H1 (cell line): ENCODE measurements at regions not wholly inside any gene's neighbourhood (a gene's known extent, or its start where the extent isn't known, plus 50 kb on each side); places are given as distances from the start of the nearest gene placed in this dataset.

ENCODE experiments used
- CTCF ChIA-PET: fragments of 300-600 bp; sonication (Branson Sonifier 250); formaldehyde crosslinking; loops from one replicate; lab custom pipeline; 2021; ENCODE audit not compliant: partially characterized antibody; lab: Charles Lee
- POLR2A ChIA-PET: fragments of 300-600 bp; sonication (Branson Sonifier 250); formaldehyde crosslinking; loops from one replicate; lab custom pipeline; 2021; ENCODE audit warnings: inconsistent platforms; ENCODE audit not compliant: partially characterized antibody; lab: Charles Lee
- DNase-seq, 2 experiments: peaks; one replicate each; pipeline versions ENCODE4 v3.0.0 to v3.0.0-alpha.2; 2010 to 2022; ENCODE audit warnings: low spot score in 2 of 2, low read depth in 1 of 2, mixed read lengths in 1 of 2
- FAIRE-seq: peaks from 2 replicates; lab custom pipeline; 2011; peaks lifted over from hg19 to GRCh38; lab: Jason Lieb, UNC
- H2AFZ ChIP-seq: 2 replicates; pipeline ENCODE4 v1.8.1; 2012; ENCODE audit warnings: low read length, inconsistent platforms
- H2AK5ac ChIP-seq: 2 replicates; pipeline ENCODE4 v1.6.1; 2013; ENCODE audit warnings: low read depth, low read length
- H2BK120ac ChIP-seq: replicated peaks from 2 replicates; pipeline ENCODE3; 2013; ENCODE audit warnings: low read depth, low read length, inconsistent platforms
- H2BK12ac ChIP-seq: 2 replicates; pipeline ENCODE4 v1.6.1; 2013; ENCODE audit warnings: low read depth, low read length
- H2BK15ac ChIP-seq: 2 replicates; pipeline ENCODE4 v1.6.1; 2013; ENCODE audit warnings: low read length
- H2BK20ac ChIP-seq: 2 replicates; pipeline ENCODE4 v1.6.1; 2013; ENCODE audit warnings: low read length
- H2BK5ac ChIP-seq: 2 replicates; pipeline ENCODE4 v1.6.1; 2013; ENCODE audit warnings: low read depth, low read length
- H3K14ac ChIP-seq: 2 replicates; pipeline ENCODE4 v1.6.1; 2013; ENCODE audit warnings: inconsistent platforms; ENCODE audit not compliant: insufficient read length
- H3K18ac ChIP-seq: 2 replicates; pipeline ENCODE4 v1.6.1; 2013; ENCODE audit warnings: low read length; ENCODE audit errors: extremely low read depth
- H3K23ac ChIP-seq: 2 replicates; pipeline ENCODE4 v1.6.1; 2013; ENCODE audit warnings: inconsistent platforms; ENCODE audit not compliant: insufficient read length
- H3K23me2 ChIP-seq: 2 replicates; pipeline ENCODE4 v1.6.1; 2013; ENCODE audit warnings: low read depth, low read length
- H3K27ac ChIP-seq: 2 replicates; pipeline ENCODE4 v1.6.1; 2011; ENCODE audit warnings: low read depth, low read length, inconsistent platforms
- H3K27me3 ChIP-seq, 4 experiments: replicated peaks in 1 of 4; 1 replicate in 1 of 4; 2 replicates in 3 of 4; pipeline versions ENCODE4 v1.6.1 to v1.8.1; 2011 to 2013; ENCODE audit warnings: low read length in 3 of 4, mild to moderate bottlenecking in 3 of 4, inconsistent platforms in 2 of 4, mixed read lengths in 2 of 4, moderate library complexity in 1 of 4; ENCODE audit not compliant: control insufficient read depth in 3 of 4, insufficient read depth in 3 of 4; ENCODE audit errors: extremely low read depth in 1 of 4
- H3K36me3 ChIP-seq, 4 experiments: 2 replicates each; pipeline versions ENCODE4 v1.6.1 to v1.8.1; 2011 to 2013; ENCODE audit warnings: mild to moderate bottlenecking in 4 of 4, low read length in 3 of 4, moderate library complexity in 2 of 4, control low read depth in 1 of 4, inconsistent platforms in 1 of 4; ENCODE audit not compliant: insufficient read depth in 4 of 4, control insufficient read depth in 2 of 4
- H3K4ac ChIP-seq: replicated peaks from 2 replicates; pipeline ENCODE3; 2013; ENCODE audit warnings: low read length, low read depth, mixed read lengths, inconsistent platforms; ENCODE audit not compliant: insufficient read length
- H3K4me1 ChIP-seq, 4 experiments: replicated peaks in 1 of 4; 1 replicate in 1 of 4; 2 replicates in 3 of 4; pipeline versions ENCODE4 v1.6.1 to v1.8.1; 2011 to 2013; ENCODE audit warnings: low read length in 3 of 4, inconsistent platforms in 2 of 4, mixed read lengths in 1 of 4; ENCODE audit not compliant: insufficient read depth in 4 of 4, control insufficient read depth in 3 of 4
- H3K4me2 ChIP-seq, 2 experiments: 2 replicates each; pipeline versions ENCODE4 v1.6.1 to v1.8.1; 2011 to 2013; ENCODE audit warnings: low read depth in 2 of 2, low read length in 2 of 2, control low read depth in 1 of 2, inconsistent platforms in 1 of 2, mild to moderate bottlenecking in 1 of 2; ENCODE audit not compliant: insufficient read depth in 1 of 2
- H3K4me3 ChIP-seq, 4 experiments: fragments of 200-600, 300-600 bp in 1 of 4; sonication (generic), shearing (Covaris generic), sonication (Bioruptor Twin) in 1 of 4; 2 replicates each; pipeline versions ENCODE4 v1.5.1 to v1.8.1; 2011 to 2016; ENCODE audit warnings: low read length in 4 of 4, low read depth in 3 of 4, control low read depth in 2 of 4, inconsistent platforms in 2 of 4, mild to moderate bottlenecking in 2 of 4, mixed read lengths in 1 of 4, moderate library complexity in 1 of 4; ENCODE audit not compliant: insufficient read depth in 2 of 4; ENCODE audit errors: extremely low read depth in 1 of 4
- H3K56ac ChIP-seq: replicated peaks from 2 replicates; pipeline ENCODE3; 2013; ENCODE audit warnings: low read depth, mild to moderate bottlenecking, mixed read lengths, low read length, inconsistent platforms; ENCODE audit not compliant: insufficient read length
- H3K79me1 ChIP-seq: 2 replicates; pipeline ENCODE4 v1.6.1; 2013; ENCODE audit warnings: low read depth, low read length, control low read depth
- H3K79me2 ChIP-seq, 2 experiments: 2 replicates each; pipeline versions ENCODE4 v1.6.1 to v1.8.1; 2012 to 2013; ENCODE audit warnings: low read length in 2 of 2, mild to moderate bottlenecking in 2 of 2, inconsistent platforms in 1 of 2; ENCODE audit not compliant: insufficient read depth in 2 of 2, control insufficient read depth in 1 of 2
- H3K9ac ChIP-seq, 4 experiments: replicated peaks in 1 of 4; 1 replicate in 1 of 4; 2 replicates in 3 of 4; pipeline versions ENCODE4 v1.6.1 to v1.8.1; 2011 to 2013; ENCODE audit warnings: low read depth in 3 of 4, low read length in 3 of 4, control low read depth in 2 of 4, mild to moderate bottlenecking in 2 of 4, moderate library complexity in 2 of 4, inconsistent platforms in 1 of 4; ENCODE audit errors: extremely low read depth in 1 of 4
- H3K9me3 ChIP-seq, 2 experiments: 2 replicates each; pipeline versions ENCODE4 v1.6.1 to v1.8.1; 2012 to 2013; ENCODE audit warnings: mild to moderate bottlenecking in 2 of 2, moderate library complexity in 2 of 2, control low read depth in 1 of 2, inconsistent platforms in 1 of 2, low read depth in 1 of 2, low read length in 1 of 2, mixed read lengths in 1 of 2; ENCODE audit not compliant: insufficient read depth in 2 of 2
- H4K20me1 ChIP-seq, 2 experiments: replicated peaks in 1 of 2; 2 replicates each; pipeline versions ENCODE3 to v1.8.1; 2011 to 2013; ENCODE audit warnings: inconsistent platforms in 2 of 2, low read length in 2 of 2, mild to moderate bottlenecking in 1 of 2; ENCODE audit not compliant: insufficient read depth in 2 of 2, control insufficient read depth in 1 of 2
- H4K5ac ChIP-seq: 2 replicates; pipeline ENCODE4 v1.6.1; 2013; ENCODE audit warnings: low read length, low read depth, mixed read lengths, inconsistent platforms; ENCODE audit not compliant: insufficient read length
- H4K8ac ChIP-seq: 2 replicates; pipeline ENCODE4 v1.8.0; 2013; ENCODE audit warnings: mild to moderate bottlenecking, moderate library complexity, low read length, inconsistent platforms; ENCODE audit not compliant: insufficient read depth; ENCODE audit errors: extremely low read depth
- H4K91ac ChIP-seq: replicated peaks from 2 replicates; pipeline ENCODE3; 2013; ENCODE audit warnings: low read length, mixed read lengths, inconsistent platforms; ENCODE audit not compliant: insufficient read length
- CBX8 ChIP-seq: fragments of 300-800, 300-1000 bp; sonication (generic); IDR thresholded peaks from 2 replicates; pipeline ENCODE4 v1.7.1; 2016; ENCODE audit warnings: low read depth, low read length, borderline replicate concordance

- Histone ChIP-seq H3K27me3 (no peaks in the 10 kb centered on the region), H2BK120ac (no peak overlapping the region), H3K36me3 (no peaks in the 10 kb centered on the region), H2AFZ (no peak overlapping the region), H3K14ac (no peak overlapping the region), H2BK15ac (no peak overlapping the region)
- no peak for DNase-seq
- TF ChIP-seq CBX8, result no peak
- TF ChIP-seq, all 59 proteins: peak for 0
- no peak overlapping the region for H2BK5ac ChIP-seq
- H3K4me3 ChIP-seq, result no peak overlapping the region
- no peaks in the 10 kb centered on the region for H3K79me2 ChIP-seq
- H3K23ac ChIP-seq, result no peak overlapping the region
- H3K4ac ChIP-seq, result no peak overlapping the region
- no peak overlapping the region for H3K56ac ChIP-seq
- no peak overlapping the region for H2AK5ac ChIP-seq
- no peaks in the 10 kb centered on the region for H3K79me1 ChIP-seq
- H2BK12ac ChIP-seq, result no peak overlapping the region
- peaks cover 0 to 7% (median 0%) of the 10 kb centered on the region in 4 experiments; a peak in 2 of 7 replicates for H3K4me1 ChIP-seq
- H3K4me2 ChIP-seq, result no peak overlapping the region
- H4K5ac ChIP-seq, result no peak overlapping the region
- FAIRE-seq, result no peak
- no peak overlapping the region for H4K8ac ChIP-seq
- H3K9ac ChIP-seq, result no peak overlapping the region
- H3K27ac ChIP-seq, result no peak overlapping the region
- no peak overlapping the region for H2BK20ac ChIP-seq
- CTCF ChIA-PET, result interaction anchor here (1.4 kb wide), 1 partner anchor 99 kb away, joined by 3 read pairs; no protein-coding TSS in a partner anchor
- H4K91ac ChIP-seq, result no peak overlapping the region
- no peaks in the 10 kb centered on the region for H4K20me1 ChIP-seq
- POLR2A ChIA-PET, result no interaction called here
- H3K18ac ChIP-seq, result no peak overlapping the region
- peaks cover 4% of the 10 kb centered on the region; the same call in 1 of the 2 replicates for H3K23me2 ChIP-seq
- no peaks in the 10 kb centered on the region for H3K9me3 ChIP-seq
Observed at GRCh38 chr12:63416788-63417187, 251.5 kb downstream of the DPY19L2 start.
